ENCODE measurements at regions not wholly inside any gene's neighbourhood (a gene's known extent, or its start where the extent isn't known, plus 50 kb on each side); places are given as distances from the start of the nearest gene placed in this dataset.

DNA sequence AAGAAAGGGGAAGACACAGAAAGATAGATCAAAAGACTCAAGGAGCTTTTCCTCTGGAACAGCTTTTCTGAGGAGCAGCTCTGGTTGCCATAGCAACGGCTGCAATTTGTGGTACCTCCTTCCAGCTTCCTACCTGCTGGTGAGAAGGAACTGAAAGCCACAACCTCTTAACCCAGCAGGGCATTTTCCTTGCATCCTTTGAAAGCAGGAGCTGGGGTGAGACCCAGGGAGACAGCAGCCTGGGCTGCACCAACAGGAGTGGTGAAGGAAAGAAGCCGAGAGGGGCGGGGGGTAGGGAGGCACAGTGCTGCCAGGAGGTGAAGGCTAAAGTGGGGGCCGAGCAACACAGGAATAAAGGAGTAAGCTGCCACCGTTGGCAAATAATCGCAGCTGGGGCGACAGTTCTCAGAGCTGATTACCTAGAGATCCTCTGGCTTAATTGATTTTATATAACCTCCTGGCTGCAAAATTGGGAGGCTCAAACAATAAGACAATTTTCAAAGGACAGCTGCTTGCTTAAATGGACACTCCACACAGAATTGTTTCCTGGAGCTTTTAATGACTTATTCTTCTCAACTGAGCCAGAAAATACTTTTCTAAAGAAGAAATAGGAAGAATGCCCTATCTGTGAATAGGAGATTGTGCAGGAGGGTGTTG, 129.4 kb downstream of the RPAP3 start:
- TF ChIP-seq, protein P1, sequence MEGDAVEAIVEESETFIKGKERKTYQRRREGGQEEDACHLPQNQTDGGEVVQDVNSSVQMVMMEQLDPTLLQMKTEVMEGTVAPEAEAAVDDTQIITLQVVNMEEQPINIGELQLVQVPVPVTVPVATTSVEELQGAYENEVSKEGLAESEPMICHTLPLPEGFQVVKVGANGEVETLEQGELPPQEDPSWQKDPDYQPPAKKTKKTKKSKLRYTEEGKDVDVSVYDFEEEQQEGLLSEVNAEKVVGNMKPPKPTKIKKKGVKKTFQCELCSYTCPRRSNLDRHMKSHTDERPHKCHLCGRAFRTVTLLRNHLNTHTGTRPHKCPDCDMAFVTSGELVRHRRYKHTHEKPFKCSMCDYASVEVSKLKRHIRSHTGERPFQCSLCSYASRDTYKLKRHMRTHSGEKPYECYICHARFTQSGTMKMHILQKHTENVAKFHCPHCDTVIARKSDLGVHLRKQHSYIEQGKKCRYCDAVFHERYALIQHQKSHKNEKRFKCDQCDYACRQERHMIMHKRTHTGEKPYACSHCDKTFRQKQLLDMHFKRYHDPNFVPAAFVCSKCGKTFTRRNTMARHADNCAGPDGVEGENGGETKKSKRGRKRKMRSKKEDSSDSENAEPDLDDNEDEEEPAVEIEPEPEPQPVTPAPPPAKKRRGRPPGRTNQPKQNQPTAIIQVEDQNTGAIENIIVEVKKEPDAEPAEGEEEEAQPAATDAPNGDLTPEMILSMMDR (IDR thresholded peaks at IDR 0.05; ENCODE audit: low read depth, low read length): no peak
- TF ChIP-seq, protein P2, sequence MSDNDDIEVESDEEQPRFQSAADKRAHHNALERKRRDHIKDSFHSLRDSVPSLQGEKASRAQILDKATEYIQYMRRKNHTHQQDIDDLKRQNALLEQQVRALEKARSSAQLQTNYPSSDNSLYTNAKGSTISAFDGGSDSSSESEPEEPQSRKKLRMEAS (IDR thresholded peaks at IDR 0.05; ENCODE audit: low read depth, low read length): no peak
- no peak for TF ChIP-seq POLR2A (IDR thresholded peaks at IDR 0.05; ENCODE audit: extremely low read depth, insufficient read length)

Data from NB4 (cell line).